ENCODE measurements at regions not wholly inside any gene's neighbourhood (a gene's known extent, or its start where the extent isn't known, plus 50 kb on each side); places are given as distances from the start of the nearest gene placed in this dataset.

- Histone ChIP-seq H2BK12ac (ENCODE audit: low read length in 2 of 2) (no peak overlapping the region), H4K91ac (ENCODE audit: low read length) (no peak overlapping the region), H3K9ac (ENCODE audit: low read length) (no peak overlapping the region), H2BK15ac (ENCODE audit: low read depth, poor library complexity, severe bottlenecking) (no peak overlapping the region), H3K27me3 (ENCODE audit: control insufficient read depth in 1 of 2, insufficient read depth in 1 of 2, low read length in 2 of 2) (no peaks in the 10 kb centered on the region), H3K36me3 (ENCODE audit: control insufficient read depth in 1 of 2, insufficient read depth in 2 of 2, low read depth in 1 of 2, low read length in 2 of 2) (no peaks in the 10 kb centered on the region), H2AK5ac (ENCODE audit: low read length, severe bottlenecking) (no peak overlapping the region), H3K4me2 (ENCODE audit: low read length, poor library complexity, severe bottlenecking) (no peak overlapping the region), H3K27ac (ENCODE audit: low read length, poor library complexity, severe bottlenecking) (no peak overlapping the region), H3K23ac (ENCODE audit: low read length in 2 of 2) (no peak overlapping the region), H3K14ac (ENCODE audit: low read length in 2 of 2) (no peak overlapping the region), H3K79me1 (replicated peaks; ENCODE audit: low read length, poor library complexity, severe bottlenecking) (no peaks in the 10 kb centered on the region), H3K9me3 (ENCODE audit: control insufficient read depth, low read length) (no peaks in the 10 kb centered on the region), H2AFZ (ENCODE audit: low read depth, low read length) (no peak overlapping the region), H3K4ac (ENCODE audit: low read depth in 1 of 2, low read length in 2 of 2) (no peak overlapping the region), H3K4me1 (ENCODE audit: control insufficient read depth, insufficient read depth, low read depth, low read length) (no peaks in the 10 kb centered on the region), H3K18ac (ENCODE audit: low read depth in 1 of 2, low read length in 2 of 2) (no peak overlapping the region), H2BK5ac (ENCODE audit: low read depth, low read length, poor library complexity, severe bottlenecking) (no peak overlapping the region), H4K8ac (ENCODE audit: low read length) (no peak overlapping the region), H2BK120ac (ENCODE audit: low read depth, low read length) (no peak overlapping the region), H3K4me3 (ENCODE audit: insufficient read depth in 1 of 2, low read depth in 1 of 2, low read length in 2 of 2) (no peak overlapping the region)
- no peak for DNase-seq
Observed at GRCh38 chr12:88361493-88361892, 218.8 kb downstream of the KITLG start.

- Histone ChIP-seq H4K91ac (ENCODE audit: low read length) (no peak overlapping the region), H2BK15ac (ENCODE audit: low read depth, poor library complexity, severe bottlenecking) (no peak overlapping the region), H3K79me1 (replicated peaks; ENCODE audit: low read length, poor library complexity, severe bottlenecking) (no peaks in the 10 kb centered on the region), H2AK5ac (ENCODE audit: low read length, severe bottlenecking) (no peak overlapping the region), H3K4me2 (ENCODE audit: low read length, poor library complexity, severe bottlenecking) (no peak overlapping the region), H4K8ac (ENCODE audit: low read length) (no peak overlapping the region), H3K9me3 (ENCODE audit: control insufficient read depth, low read length) (no peaks in the 10 kb centered on the region), H2BK12ac (ENCODE audit: low read length in 2 of 2) (no peak overlapping the region), H2AFZ (ENCODE audit: low read depth, low read length) (no peak overlapping the region), H2BK120ac (ENCODE audit: low read depth, low read length) (no peak overlapping the region), H3K9ac (ENCODE audit: low read length) (no peak overlapping the region), H3K27me3 (ENCODE audit: control insufficient read depth in 1 of 2, insufficient read depth in 1 of 2, low read length in 2 of 2) (no peaks in the 10 kb centered on the region), H3K4me1 (ENCODE audit: control insufficient read depth, insufficient read depth, low read depth, low read length) (no peaks in the 10 kb centered on the region), H3K23ac (ENCODE audit: low read length in 2 of 2) (no peak overlapping the region), H3K36me3 (ENCODE audit: control insufficient read depth in 1 of 2, insufficient read depth in 2 of 2, low read depth in 1 of 2, low read length in 2 of 2) (no peaks in the 10 kb centered on the region), H2BK5ac (ENCODE audit: low read depth, low read length, poor library complexity, severe bottlenecking) (no peak overlapping the region), H3K4ac (ENCODE audit: low read depth in 1 of 2, low read length in 2 of 2) (no peak overlapping the region), H3K18ac (ENCODE audit: low read depth in 1 of 2, low read length in 2 of 2) (no peak overlapping the region), H3K4me3 (ENCODE audit: insufficient read depth in 1 of 2, low read depth in 1 of 2, low read length in 2 of 2) (no peak overlapping the region), H3K27ac (ENCODE audit: low read length, poor library complexity, severe bottlenecking) (no peak overlapping the region), H3K14ac (ENCODE audit: low read length in 2 of 2) (no peak overlapping the region)
- no CpG with 5 or more reads among the region's 2 CpGs for WGBS
- no peak for DNase-seq
Observed at GRCh38 chr12:88362439-88362838, 217.8 kb downstream of the KITLG start.

- H2AK5ac ChIP-seq (ENCODE audit: low read length, severe bottlenecking), result no peak overlapping the region
- no peaks in the 10 kb centered on the region for H3K36me3 ChIP-seq (ENCODE audit: control insufficient read depth in 1 of 2, insufficient read depth in 2 of 2, low read depth in 1 of 2, low read length in 2 of 2)
- no peak overlapping the region for H2BK120ac ChIP-seq (ENCODE audit: low read depth, low read length)
- no peak overlapping the region for H3K4ac ChIP-seq (ENCODE audit: low read depth in 1 of 2, low read length in 2 of 2)
- H3K18ac ChIP-seq (ENCODE audit: low read depth in 1 of 2, low read length in 2 of 2), result no peak overlapping the region
- H3K9ac ChIP-seq (ENCODE audit: low read length), result no peak overlapping the region
- H3K14ac ChIP-seq (ENCODE audit: low read length in 2 of 2), result no peak overlapping the region
- H3K79me1 ChIP-seq (replicated peaks; ENCODE audit: low read length, poor library complexity, severe bottlenecking), result no peaks in the 10 kb centered on the region
- H3K4me3 ChIP-seq (ENCODE audit: insufficient read depth in 1 of 2, low read depth in 1 of 2, low read length in 2 of 2), result no peak overlapping the region
- no peak overlapping the region for H2AFZ ChIP-seq (ENCODE audit: low read depth, low read length)
- H3K27ac ChIP-seq (ENCODE audit: low read length, poor library complexity, severe bottlenecking), result no peak overlapping the region
- no peak overlapping the region for H4K8ac ChIP-seq (ENCODE audit: low read length)
- no peak overlapping the region for H2BK5ac ChIP-seq (ENCODE audit: low read depth, low read length, poor library complexity, severe bottlenecking)
- no peaks in the 10 kb centered on the region for H3K9me3 ChIP-seq (ENCODE audit: control insufficient read depth, low read length)
- no peaks in the 10 kb centered on the region for H3K27me3 ChIP-seq (ENCODE audit: control insufficient read depth in 1 of 2, insufficient read depth in 1 of 2, low read length in 2 of 2)
- no peaks in the 10 kb centered on the region for H3K4me1 ChIP-seq (ENCODE audit: control insufficient read depth, insufficient read depth, low read depth, low read length)
- 94% methylated on average over 3 of the region's 3 CpGs for WGBS
- DNase-seq, result no peak
- H4K91ac ChIP-seq (ENCODE audit: low read length), result no peak overlapping the region
- H2BK15ac ChIP-seq (ENCODE audit: low read depth, poor library complexity, severe bottlenecking), result no peak overlapping the region
- no peak overlapping the region for H2BK12ac ChIP-seq (ENCODE audit: low read length in 2 of 2)
- H3K4me2 ChIP-seq (ENCODE audit: low read length, poor library complexity, severe bottlenecking), result no peak overlapping the region
- no peak overlapping the region for H3K23ac ChIP-seq (ENCODE audit: low read length in 2 of 2)
Observed at GRCh38 chr12:88365403-88365802, 214.9 kb downstream of the KITLG start.

- Histone ChIP-seq H3K27ac (ENCODE audit: low read length, poor library complexity, severe bottlenecking) (no peak overlapping the region), H3K36me3 (ENCODE audit: control insufficient read depth in 1 of 2, insufficient read depth in 2 of 2, low read depth in 1 of 2, low read length in 2 of 2) (no peaks in the 10 kb centered on the region), H3K9ac (ENCODE audit: low read length) (no peak overlapping the region), H3K18ac (ENCODE audit: low read depth in 1 of 2, low read length in 2 of 2) (no peak overlapping the region), H2BK15ac (ENCODE audit: low read depth, poor library complexity, severe bottlenecking) (no peak overlapping the region), H3K4ac (ENCODE audit: low read depth in 1 of 2, low read length in 2 of 2) (no peak overlapping the region), H3K9me3 (ENCODE audit: control insufficient read depth, low read length) (no peaks in the 10 kb centered on the region), H4K91ac (ENCODE audit: low read length) (no peak overlapping the region), H3K23ac (ENCODE audit: low read length in 2 of 2) (no peak overlapping the region), H3K4me2 (ENCODE audit: low read length, poor library complexity, severe bottlenecking) (no peak overlapping the region), H3K79me1 (replicated peaks; ENCODE audit: low read length, poor library complexity, severe bottlenecking) (no peaks in the 10 kb centered on the region), H3K4me1 (ENCODE audit: control insufficient read depth, insufficient read depth, low read depth, low read length) (no peaks in the 10 kb centered on the region), H3K14ac (ENCODE audit: low read length in 2 of 2) (no peak overlapping the region), H2BK12ac (ENCODE audit: low read length in 2 of 2) (no peak overlapping the region), H3K4me3 (ENCODE audit: insufficient read depth in 1 of 2, low read depth in 1 of 2, low read length in 2 of 2) (no peak overlapping the region), H2AK5ac (ENCODE audit: low read length, severe bottlenecking) (no peak overlapping the region), H2BK120ac (ENCODE audit: low read depth, low read length) (no peak overlapping the region), H4K8ac (ENCODE audit: low read length) (no peak overlapping the region), H3K27me3 (ENCODE audit: control insufficient read depth in 1 of 2, insufficient read depth in 1 of 2, low read length in 2 of 2) (no peaks in the 10 kb centered on the region), H2BK5ac (ENCODE audit: low read depth, low read length, poor library complexity, severe bottlenecking) (no peak overlapping the region), H2AFZ (ENCODE audit: low read depth, low read length) (no peak overlapping the region)
- DNase-seq, result no peak
- WGBS, result 94% methylated on average over 3 of the region's 4 CpGs
Observed at GRCh38 chr12:88366101-88366500, 214.2 kb downstream of the KITLG start.

Data from mesenchymal stem cell (in vitro differentiated cells and primary cell).